ENCODE measurements at regions not wholly inside any gene's neighbourhood (a gene's known extent, or its start where the extent isn't known, plus 50 kb on each side); places are given as distances from the start of the nearest gene placed in this dataset.

- no peak overlapping the region for H3K27ac Mint-ChIP-seq
- H3K4me3 Mint-ChIP-seq = no peak overlapping the region
- TF ChIP-seq CTCF (conservative IDR thresholded peaks at IDR 0.05) = no peak
- no peak overlapping the region for H3K27ac ChIP-seq (ENCODE audit: insufficient read length, low read depth, low read length)
- no peak overlapping the region for H3K56ac ChIP-seq (ENCODE audit: insufficient read length, low read depth, low read length)
- H2BK20ac ChIP-seq (ENCODE audit: low read depth, low read length, poor library complexity, severe bottlenecking) = no peak overlapping the region
- no peaks in the 10 kb centered on the region for H3K27me3 Mint-ChIP-seq (ENCODE audit: low read depth)
- no peak overlapping the region for H3K9ac ChIP-seq (ENCODE audit: extremely low read depth, insufficient read length, low read length)
- H2AFZ ChIP-seq (ENCODE audit: low read length) = no peak overlapping the region
- no peak overlapping the region for H2BK12ac ChIP-seq (ENCODE audit: insufficient read length, low read depth, low read length)
- no peaks in the 10 kb centered on the region for H3K79me1 ChIP-seq (ENCODE audit: insufficient read depth, low read depth, low read length, poor library complexity, severe bottlenecking)
- no peak overlapping the region for H4K91ac ChIP-seq (ENCODE audit: insufficient read length, low read depth, low read length)
- H3K4ac ChIP-seq (ENCODE audit: low read depth, low read length) = no peak overlapping the region
- no peak overlapping the region for H3K23ac ChIP-seq (ENCODE audit: insufficient read length, low read depth, low read length)
- H2BK120ac ChIP-seq (ENCODE audit: low read depth, low read length, poor library complexity, severe bottlenecking) = no peak overlapping the region
- WGBS (ENCODE audit: extremely low coverage, insufficient read length, low lambda C conversion rate) = no CpG with 5 or more reads among the region's 1 CpG
- no peaks in the 10 kb centered on the region for H3K27me3 ChIP-seq (ENCODE audit: insufficient read depth, low read length)
- no peak for DNase-seq
- no peak overlapping the region for H3T11ph ChIP-seq (ENCODE audit: low read length)
- no peak overlapping the region for H2AK5ac ChIP-seq (ENCODE audit: insufficient read length, low read length)
- H3K18ac ChIP-seq (ENCODE audit: insufficient read length, low read depth, low read length) = no peak overlapping the region
- no peak overlapping the region for H3K14ac ChIP-seq (ENCODE audit: insufficient read depth, low read length)
- no peaks in the 10 kb centered on the region for H4K20me1 ChIP-seq (ENCODE audit: control insufficient read depth, insufficient read depth, insufficient read length)
- H3K9me3 ChIP-seq (ENCODE audit: control insufficient read depth, low read depth, low read length) = no peaks in the 10 kb centered on the region
- H2BK15ac ChIP-seq (ENCODE audit: low read depth, low read length) = no peak overlapping the region
- H3K79me2 ChIP-seq (ENCODE audit: insufficient read depth, low read length) = no peaks in the 10 kb centered on the region
- H3K4me1 Mint-ChIP-seq = no peaks in the 10 kb centered on the region
- no peaks in the 10 kb centered on the region for H3K4me1 ChIP-seq (ENCODE audit: insufficient read depth, low read length)
- H3K23me2 ChIP-seq (ENCODE audit: insufficient read length, low read depth, low read length, poor library complexity, severe bottlenecking) = no peaks in the 10 kb centered on the region
- no peak overlapping the region for H2BK5ac ChIP-seq (ENCODE audit: insufficient read length, low read length)
- no peaks in the 10 kb centered on the region for H3K36me3 Mint-ChIP-seq (ENCODE audit: insufficient read depth in 1 of 3, low read depth in 3 of 3)
- no peak overlapping the region for H4K8ac ChIP-seq (replicated peaks; ENCODE audit: insufficient read length, low read depth, low read length)
- no peaks in the 10 kb centered on the region for H3K9me3 Mint-ChIP-seq
- no peak overlapping the region for H3K4me2 ChIP-seq (ENCODE audit: insufficient read depth, insufficient read length, low read length)
- H4K5ac ChIP-seq (ENCODE audit: insufficient read length, low read depth, low read length) = peak overlapping the region; percentile 30
These were observed 425.3 kb upstream of the CDH6 start for GRCh38 chr5:30768056-30768690.

Data from H9 (cell line).